ENCODE measurements at regions not wholly inside any gene's neighbourhood (a gene's known extent, or its start where the extent isn't known, plus 50 kb on each side); places are given as distances from the start of the nearest gene placed in this dataset.

DNA sequence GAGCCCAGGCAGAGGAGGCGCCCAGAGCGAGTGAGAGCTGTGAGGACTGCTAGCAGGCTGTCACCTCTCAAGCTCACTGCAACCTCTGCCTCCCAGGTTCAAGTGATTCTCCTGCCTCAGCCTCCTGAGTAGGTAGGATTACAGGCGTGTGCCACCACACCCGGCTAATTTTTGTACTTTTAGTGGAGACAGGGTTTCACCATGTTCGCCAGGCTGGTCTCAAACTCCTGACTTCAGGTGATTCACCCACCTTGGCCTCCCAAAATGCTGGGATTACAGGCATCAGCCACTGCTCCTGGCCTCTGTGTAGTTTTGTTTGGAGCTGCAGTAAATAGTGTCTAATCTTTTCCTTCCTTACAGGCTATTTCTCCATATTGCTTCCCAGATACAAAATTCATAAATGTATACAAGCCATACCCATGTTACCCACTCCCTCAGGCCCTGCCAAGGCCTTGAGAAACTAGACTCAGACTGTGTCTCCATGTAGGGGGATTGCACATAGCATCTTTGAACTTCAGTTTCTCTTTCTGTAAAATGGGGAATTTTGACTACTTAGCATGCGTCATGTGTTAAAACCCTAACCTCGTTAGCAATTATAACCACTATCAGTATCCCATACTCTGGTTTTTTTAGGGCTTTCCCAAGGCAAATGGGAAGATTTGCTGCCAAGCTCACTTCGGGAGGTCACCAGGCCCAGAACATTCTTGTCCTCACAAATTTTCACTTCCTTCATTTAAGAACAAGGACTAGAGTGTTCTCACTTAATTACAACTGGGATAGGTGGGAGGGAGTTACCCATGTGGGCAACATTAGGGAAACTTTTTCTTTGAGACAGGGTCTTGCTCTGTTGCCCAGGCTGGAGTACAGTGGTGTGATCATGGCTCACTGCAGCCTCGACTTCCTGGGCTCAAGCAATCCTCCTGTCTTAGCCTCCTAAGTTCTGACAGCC, 67.3 kb upstream of the DDR1 start:
- no peak for TF ChIP-seq TBL1XR1 (IDR thresholded peaks at IDR 0.05; ENCODE audit: low read depth, low read length)
- TF ChIP-seq, protein P1, sequence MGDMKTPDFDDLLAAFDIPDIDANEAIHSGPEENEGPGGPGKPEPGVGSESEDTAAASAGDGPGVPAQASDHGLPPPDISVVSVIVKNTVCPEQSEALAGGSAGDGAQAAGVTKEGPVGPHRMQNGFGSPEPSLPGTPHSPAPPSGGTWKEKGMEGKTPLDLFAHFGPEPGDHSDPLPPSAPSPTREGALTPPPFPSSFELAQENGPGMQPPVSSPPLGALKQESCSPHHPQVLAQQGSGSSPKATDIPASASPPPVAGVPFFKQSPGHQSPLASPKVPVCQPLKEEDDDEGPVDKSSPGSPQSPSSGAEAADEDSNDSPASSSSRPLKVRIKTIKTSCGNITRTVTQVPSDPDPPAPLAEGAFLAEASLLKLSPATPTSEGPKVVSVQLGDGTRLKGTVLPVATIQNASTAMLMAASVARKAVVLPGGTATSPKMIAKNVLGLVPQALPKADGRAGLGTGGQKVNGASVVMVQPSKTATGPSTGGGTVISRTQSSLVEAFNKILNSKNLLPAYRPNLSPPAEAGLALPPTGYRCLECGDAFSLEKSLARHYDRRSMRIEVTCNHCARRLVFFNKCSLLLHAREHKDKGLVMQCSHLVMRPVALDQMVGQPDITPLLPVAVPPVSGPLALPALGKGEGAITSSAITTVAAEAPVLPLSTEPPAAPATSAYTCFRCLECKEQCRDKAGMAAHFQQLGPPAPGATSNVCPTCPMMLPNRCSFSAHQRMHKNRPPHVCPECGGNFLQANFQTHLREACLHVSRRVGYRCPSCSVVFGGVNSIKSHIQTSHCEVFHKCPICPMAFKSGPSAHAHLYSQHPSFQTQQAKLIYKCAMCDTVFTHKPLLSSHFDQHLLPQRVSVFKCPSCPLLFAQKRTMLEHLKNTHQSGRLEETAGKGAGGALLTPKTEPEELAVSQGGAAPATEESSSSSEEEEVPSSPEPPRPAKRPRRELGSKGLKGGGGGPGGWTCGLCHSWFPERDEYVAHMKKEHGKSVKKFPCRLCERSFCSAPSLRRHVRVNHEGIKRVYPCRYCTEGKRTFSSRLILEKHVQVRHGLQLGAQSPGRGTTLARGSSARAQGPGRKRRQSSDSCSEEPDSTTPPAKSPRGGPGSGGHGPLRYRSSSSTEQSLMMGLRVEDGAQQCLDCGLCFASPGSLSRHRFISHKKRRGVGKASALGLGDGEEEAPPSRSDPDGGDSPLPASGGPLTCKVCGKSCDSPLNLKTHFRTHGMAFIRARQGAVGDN (IDR thresholded peaks at IDR 0.05) = peak; percentile 92
- TF ChIP-seq POLR2A (IDR thresholded peaks at IDR 0.05; ENCODE audit: low read depth, low read length) = no peak
- TF ChIP-seq EZH2 (IDR thresholded peaks at IDR 0.05; ENCODE audit: borderline replicate concordance, control insufficient read depth, low read depth, low read length) = no peak

Data from GM12878 (cell line).